HG03103 (cell line): ENCODE measurements at regions not wholly inside any gene's neighbourhood (a gene's known extent, or its start where the extent isn't known, plus 50 kb on each side); places are given as distances from the start of the nearest gene placed in this dataset.
"Not testable (repeated sequence)": the region's sequence is repeated elsewhere in the genome, so short reads cannot be mapped to it uniquely, and the experiment has no call there.

ENCODE experiments used
- ATAC-seq: cut with Tn5 transposase; IDR thresholded peaks from one replicate; pipeline ENCODE4 v1.9.1; 2021; ENCODE audit warnings: low read depth; ENCODE audit not compliant: unreplicated experiment

- ATAC-seq, result no peak
Observed at GRCh38 chr4:158053086-158053485, 119.7 kb downstream of the GASK1B start.

GRCh38 chr4:158051401-158052235, 121.2 kb downstream of the GASK1B start:
- no peak for ATAC-seq

- ATAC-seq, result no peak
Observed at GRCh38 chr4:158050942-158051341, 121.9 kb downstream of the GASK1B start.

GRCh38 chr4:158046345-158046744, 126.5 kb downstream of the GASK1B start:
- no peak for ATAC-seq

- no peak for ATAC-seq
Observed at GRCh38 chr4:158043971-158044618, 128.7 kb downstream of the GASK1B start.

- ATAC-seq, result no peak
Observed at GRCh38 chr4:158042591-158043030, 130.2 kb downstream of the GASK1B start.

GRCh38 chr4:158038718-158039117, 134.1 kb downstream of the GASK1B start:
- ATAC-seq, result no peak

GRCh38 chr4:158036998-158037397, 135.8 kb downstream of the GASK1B start:
- ATAC-seq, result no peak

- ATAC-seq, result no peak
Observed at GRCh38 chr4:158035662-158036195, 137.1 kb downstream of the GASK1B start.

- ATAC-seq, result no peak
Observed at GRCh38 chr4:158033416-158034120, 139.3 kb downstream of the GASK1B start.

GRCh38 chr4:158032733-158033415, 140.0 kb downstream of the GASK1B start:
- ATAC-seq, result no peak

GRCh38 chr4:158028381-158028780, 144.4 kb downstream of the GASK1B start:
- ATAC-seq, result not testable (repeated sequence)

GRCh38 chr4:158025131-158025530, 147.7 kb downstream of the GASK1B start:
- no peak for ATAC-seq

- no peak for ATAC-seq
Observed at GRCh38 chr4:158020734-158021346, 152.0 kb downstream of the GASK1B start.

GRCh38 chr4:158020176-158020575, 152.6 kb downstream of the GASK1B start:
- ATAC-seq, result no peak

GRCh38 chr4:158018831-158019230, 154.0 kb downstream of the GASK1B start:
- no peak for ATAC-seq

- no peak for ATAC-seq
Observed at GRCh38 chr4:158018221-158018830, 154.5 kb downstream of the GASK1B start.

- ATAC-seq, result no peak
Observed at GRCh38 chr4:158016511-158016910, 156.3 kb downstream of the GASK1B start.

GRCh38 chr4:158015241-158015640, 157.6 kb downstream of the GASK1B start:
- ATAC-seq, result no peak

GRCh38 chr4:158013858-158014257, 159.0 kb downstream of the GASK1B start:
- ATAC-seq, result no peak
